ENCODE measurements at regions not wholly inside any gene's neighbourhood (a gene's known extent, or its start where the extent isn't known, plus 50 kb on each side); places are given as distances from the start of the nearest gene placed in this dataset.

DNA sequence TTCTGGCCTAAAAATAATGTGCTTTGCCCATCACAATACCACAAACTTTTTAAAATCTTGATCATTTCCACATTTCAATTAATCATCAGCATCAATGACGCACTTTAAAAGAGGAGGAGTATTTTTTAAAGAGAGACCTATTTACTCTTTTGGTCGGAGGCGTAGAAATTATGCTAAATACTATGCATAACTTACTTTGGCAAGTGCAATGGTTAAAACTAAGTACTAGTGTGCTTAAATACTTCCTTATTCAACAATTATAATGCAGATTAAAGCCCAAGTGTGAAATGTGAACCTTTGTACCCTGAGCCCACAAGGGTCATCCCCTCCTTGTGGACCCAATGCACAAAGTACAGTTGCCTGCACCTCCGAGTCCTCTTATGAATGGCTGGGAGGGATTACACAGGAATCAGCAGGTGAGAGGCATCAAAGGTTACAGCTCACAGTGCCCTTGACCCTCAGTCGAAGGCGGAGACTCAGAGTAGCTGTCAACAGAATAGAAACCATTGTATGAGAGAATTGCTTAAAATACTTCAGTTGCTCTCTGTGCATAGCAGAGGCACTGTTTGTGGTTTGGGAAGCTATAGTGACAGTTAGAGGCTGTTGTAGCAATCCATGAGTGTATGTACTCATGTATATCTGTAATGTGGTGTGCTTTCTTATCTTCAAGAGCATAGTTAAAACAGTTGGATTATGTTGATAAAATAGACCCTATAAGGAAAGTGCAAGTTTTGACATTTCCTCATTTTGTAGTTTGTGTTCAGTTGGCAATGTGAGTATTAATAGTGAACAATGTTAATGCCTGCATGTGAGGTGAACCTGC is 151.7 kb upstream of the ITGA4 start (continued):
- TF ChIP-seq, protein P1, sequence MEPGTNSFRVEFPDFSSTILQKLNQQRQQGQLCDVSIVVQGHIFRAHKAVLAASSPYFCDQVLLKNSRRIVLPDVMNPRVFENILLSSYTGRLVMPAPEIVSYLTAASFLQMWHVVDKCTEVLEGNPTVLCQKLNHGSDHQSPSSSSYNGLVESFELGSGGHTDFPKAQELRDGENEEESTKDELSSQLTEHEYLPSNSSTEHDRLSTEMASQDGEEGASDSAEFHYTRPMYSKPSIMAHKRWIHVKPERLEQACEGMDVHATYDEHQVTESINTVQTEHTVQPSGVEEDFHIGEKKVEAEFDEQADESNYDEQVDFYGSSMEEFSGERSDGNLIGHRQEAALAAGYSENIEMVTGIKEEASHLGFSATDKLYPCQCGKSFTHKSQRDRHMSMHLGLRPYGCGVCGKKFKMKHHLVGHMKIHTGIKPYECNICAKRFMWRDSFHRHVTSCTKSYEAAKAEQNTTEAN (CRISPR knock-in tag; conservative IDR thresholded peaks at IDR 0.05) = peak; percentile 59; the same call in 1 of the 2 replicates
- TF ChIP-seq, protein P2, sequence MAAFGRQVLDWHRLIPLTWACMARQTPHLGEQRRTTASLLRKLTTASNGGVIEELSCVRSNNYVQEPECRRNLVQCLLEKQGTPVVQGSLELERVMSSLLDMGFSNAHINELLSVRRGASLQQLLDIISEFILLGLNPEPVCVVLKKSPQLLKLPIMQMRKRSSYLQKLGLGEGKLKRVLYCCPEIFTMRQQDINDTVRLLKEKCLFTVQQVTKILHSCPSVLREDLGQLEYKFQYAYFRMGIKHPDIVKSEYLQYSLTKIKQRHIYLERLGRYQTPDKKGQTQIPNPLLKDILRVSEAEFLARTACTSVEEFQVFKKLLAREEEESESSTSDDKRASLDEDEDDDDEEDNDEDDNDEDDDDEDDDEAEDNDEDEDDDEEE (CRISPR knock-in tag; IDR thresholded peaks at IDR 0.05) = no peak
- peak; percentile 75; the same call in 1 of the 2 replicates for TF ChIP-seq SALL2 (CRISPR knock-in tag; IDR thresholded peaks at IDR 0.05)
- TF ChIP-seq TCF7 (IDR thresholded peaks at IDR 0.05; ENCODE audit: low read depth) = peak; percentile 94
- peak; percentile 99 for TF ChIP-seq ZMYM2 (CRISPR knock-in tag; IDR thresholded peaks at IDR 0.05)
- TF ChIP-seq GPN1 (CRISPR knock-in tag; IDR thresholded peaks at IDR 0.05; ENCODE audit: borderline replicate concordance) = no peak
- no peak for TF ChIP-seq TCF12 (IDR thresholded peaks at IDR 0.05)
- TF ChIP-seq TCF12 (CRISPR knock-in tag; IDR thresholded peaks at IDR 0.05) = no peak
- TF ChIP-seq ZNF441 (CRISPR knock-in tag; IDR thresholded peaks at IDR 0.05; ENCODE audit: borderline replicate concordance) = no peak
- no peak for TF ChIP-seq AGO2 (optimal IDR thresholded peaks at IDR 0.05; ENCODE audit: low read depth, low read length)
- peak; percentile 67 for TF ChIP-seq FOXP1 (IDR thresholded peaks at IDR 0.05)
- TF ChIP-seq FOXP1 (CRISPR knock-in tag; IDR thresholded peaks at IDR 0.05) = peak; percentile 91
- TF ChIP-seq ZNF772 (CRISPR knock-in tag; IDR thresholded peaks at IDR 0.05) = no peak
- TF ChIP-seq, protein P3, sequence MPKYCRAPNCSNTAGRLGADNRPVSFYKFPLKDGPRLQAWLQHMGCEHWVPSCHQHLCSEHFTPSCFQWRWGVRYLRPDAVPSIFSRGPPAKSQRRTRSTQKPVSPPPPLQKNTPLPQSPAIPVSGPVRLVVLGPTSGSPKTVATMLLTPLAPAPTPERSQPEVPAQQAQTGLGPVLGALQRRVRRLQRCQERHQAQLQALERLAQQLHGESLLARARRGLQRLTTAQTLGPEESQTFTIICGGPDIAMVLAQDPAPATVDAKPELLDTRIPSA (CRISPR knock-in tag; IDR thresholded peaks at IDR 0.05; ENCODE audit: borderline replicate concordance) = no peak
- TF ChIP-seq EP300 (IDR thresholded peaks at IDR 0.05; ENCODE audit: low read depth in 2 of 2, low read length in 2 of 2) = peak; percentile 92 to 96
- peak; percentile 91 for TF ChIP-seq EP300 (CRISPR knock-in tag; IDR thresholded peaks at IDR 0.05; ENCODE audit: borderline replicate concordance)
- TF ChIP-seq, protein P4, sequence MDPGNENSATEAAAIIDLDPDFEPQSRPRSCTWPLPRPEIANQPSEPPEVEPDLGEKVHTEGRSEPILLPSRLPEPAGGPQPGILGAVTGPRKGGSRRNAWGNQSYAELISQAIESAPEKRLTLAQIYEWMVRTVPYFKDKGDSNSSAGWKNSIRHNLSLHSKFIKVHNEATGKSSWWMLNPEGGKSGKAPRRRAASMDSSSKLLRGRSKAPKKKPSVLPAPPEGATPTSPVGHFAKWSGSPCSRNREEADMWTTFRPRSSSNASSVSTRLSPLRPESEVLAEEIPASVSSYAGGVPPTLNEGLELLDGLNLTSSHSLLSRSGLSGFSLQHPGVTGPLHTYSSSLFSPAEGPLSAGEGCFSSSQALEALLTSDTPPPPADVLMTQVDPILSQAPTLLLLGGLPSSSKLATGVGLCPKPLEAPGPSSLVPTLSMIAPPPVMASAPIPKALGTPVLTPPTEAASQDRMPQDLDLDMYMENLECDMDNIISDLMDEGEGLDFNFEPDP (CRISPR knock-in tag; conservative IDR thresholded peaks at IDR 0.05) = no peak
- TF ChIP-seq U2AF1 (optimal IDR thresholded peaks at IDR 0.05; ENCODE audit: low read depth, low read length) = no peak
- TF ChIP-seq, protein P5, sequence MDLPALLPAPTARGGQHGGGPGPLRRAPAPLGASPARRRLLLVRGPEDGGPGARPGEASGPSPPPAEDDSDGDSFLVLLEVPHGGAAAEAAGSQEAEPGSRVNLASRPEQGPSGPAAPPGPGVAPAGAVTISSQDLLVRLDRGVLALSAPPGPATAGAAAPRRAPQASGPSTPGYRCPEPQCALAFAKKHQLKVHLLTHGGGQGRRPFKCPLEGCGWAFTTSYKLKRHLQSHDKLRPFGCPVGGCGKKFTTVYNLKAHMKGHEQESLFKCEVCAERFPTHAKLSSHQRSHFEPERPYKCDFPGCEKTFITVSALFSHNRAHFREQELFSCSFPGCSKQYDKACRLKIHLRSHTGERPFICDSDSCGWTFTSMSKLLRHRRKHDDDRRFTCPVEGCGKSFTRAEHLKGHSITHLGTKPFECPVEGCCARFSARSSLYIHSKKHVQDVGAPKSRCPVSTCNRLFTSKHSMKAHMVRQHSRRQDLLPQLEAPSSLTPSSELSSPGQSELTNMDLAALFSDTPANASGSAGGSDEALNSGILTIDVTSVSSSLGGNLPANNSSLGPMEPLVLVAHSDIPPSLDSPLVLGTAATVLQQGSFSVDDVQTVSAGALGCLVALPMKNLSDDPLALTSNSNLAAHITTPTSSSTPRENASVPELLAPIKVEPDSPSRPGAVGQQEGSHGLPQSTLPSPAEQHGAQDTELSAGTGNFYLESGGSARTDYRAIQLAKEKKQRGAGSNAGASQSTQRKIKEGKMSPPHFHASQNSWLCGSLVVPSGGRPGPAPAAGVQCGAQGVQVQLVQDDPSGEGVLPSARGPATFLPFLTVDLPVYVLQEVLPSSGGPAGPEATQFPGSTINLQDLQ (CRISPR knock-in tag; IDR thresholded peaks at IDR 0.05) = no peak
- no peak for TF ChIP-seq ZFP82 (CRISPR knock-in tag; IDR thresholded peaks at IDR 0.05; ENCODE audit: borderline replicate concordance)
- no peak for TF ChIP-seq U2AF2 (IDR thresholded peaks at IDR 0.05; ENCODE audit: low read depth, low read length)
- 0 out of 2 replicates have a peak, but pooled peaks have one; percentile 14 for TF ChIP-seq E2F1 (CRISPR knock-in tag; IDR thresholded peaks at IDR 0.05)

All from HepG2 (cell line).